Osteoblast (primary cell): ENCODE measurements at regions not wholly inside any gene's neighbourhood (a gene's known extent, or its start where the extent isn't known, plus 50 kb on each side); places are given as distances from the start of the nearest gene placed in this dataset.

Source experiments
- DNase-seq: peaks from one replicate; pipeline ENCODE4 v3.0.0; 2011; ENCODE audit warnings: low spot score, mixed read lengths; ENCODE audit not compliant: insufficient read length; ENCODE audit errors: missing footprints
- H2AFZ ChIP-seq: 2 replicates; pipeline ENCODE4 v1.6.0; 2011; ENCODE audit warnings: mild to moderate bottlenecking, low read length
- H3K27ac ChIP-seq: 2 replicates; pipeline ENCODE4 v1.5.1; 2011; ENCODE audit warnings: mild to moderate bottlenecking, low read depth, low read length, moderate library complexity
- H3K27me3 ChIP-seq: 2 replicates; pipeline ENCODE4 v1.6.0; 2012; ENCODE audit warnings: mild to moderate bottlenecking, control low read depth, inconsistent platforms, low read length, moderate library complexity; ENCODE audit not compliant: insufficient read depth
- H3K36me3 ChIP-seq: 2 replicates; pipeline ENCODE4 v1.5.1; 2011; ENCODE audit warnings: mild to moderate bottlenecking, low read length, control low read depth, moderate library complexity; ENCODE audit not compliant: insufficient read depth
- H3K4me1 ChIP-seq: 2 replicates; pipeline ENCODE4 v1.5.1; 2011; ENCODE audit warnings: mild to moderate bottlenecking, low read length, control low read depth, moderate library complexity; ENCODE audit not compliant: insufficient read depth
- H3K4me2 ChIP-seq: 2 replicates; pipeline ENCODE4 v1.6.0; 2011; ENCODE audit warnings: mild to moderate bottlenecking, low read length; ENCODE audit not compliant: insufficient read depth
- H3K4me3 ChIP-seq: fragments of 200-600 bp; sonication (generic); 3 replicates; pipeline ENCODE4 v1.5.1; 2012; ENCODE audit warnings: mild to moderate bottlenecking, low read length, inconsistent platforms; ENCODE audit not compliant: insufficient read depth
- H3K79me2 ChIP-seq: 2 replicates; pipeline ENCODE4 v1.6.0; 2012; ENCODE audit warnings: mild to moderate bottlenecking, low read length, control low read depth, inconsistent platforms; ENCODE audit not compliant: insufficient read depth
- H3K9me3 ChIP-seq: 2 replicates; pipeline ENCODE4 v1.5.1; 2011; ENCODE audit warnings: low read depth, low read length, control low read depth
- H4K20me1 ChIP-seq: 2 replicates; pipeline ENCODE4 v1.6.0; 2012; ENCODE audit warnings: mild to moderate bottlenecking, low read length, control low read depth; ENCODE audit not compliant: insufficient read depth
- CTCF ChIP-seq: IDR thresholded peaks from 2 replicates; pipeline ENCODE4 v1.5.1; 2011; ENCODE audit warnings: mild to moderate bottlenecking, low read depth, low read length, moderate library complexity; ENCODE audit errors: extremely low read depth

GRCh38 chr11:19541521-19542049, 171.1 kb upstream of the NAV2 start:
- Histone ChIP-seq H3K4me3 (no peak overlapping the region), H4K20me1 (no peaks in the 10 kb centered on the region), H3K27ac (no peak overlapping the region), H3K4me2 (no peak overlapping the region), H3K9me3 (no peaks in the 10 kb centered on the region), H3K4me1 (no peaks in the 10 kb centered on the region), H2AFZ (no peak overlapping the region), H3K27me3 (no peaks in the 10 kb centered on the region), H3K79me2 (no peaks in the 10 kb centered on the region), H3K36me3 (no peaks in the 10 kb centered on the region)
- TF ChIP-seq CTCF = no peak
- no peak for DNase-seq

- no peaks in the 10 kb centered on the region for H4K20me1 ChIP-seq
- no peak overlapping the region for H2AFZ ChIP-seq
- no peak overlapping the region for H3K4me2 ChIP-seq
- DNase-seq = no peak
- no peaks in the 10 kb centered on the region for H3K9me3 ChIP-seq
- no peaks in the 10 kb centered on the region for H3K79me2 ChIP-seq
- H3K4me1 ChIP-seq = no peaks in the 10 kb centered on the region
- TF ChIP-seq CTCF = no peak
- H3K36me3 ChIP-seq = no peaks in the 10 kb centered on the region
- H3K4me3 ChIP-seq = no peak overlapping the region
- no peak overlapping the region for H3K27ac ChIP-seq
- peaks cover 3% of the 10 kb centered on the region for H3K27me3 ChIP-seq
Observed at GRCh38 chr11:19539861-19540260, 172.8 kb upstream of the NAV2 start.

- H3K36me3 ChIP-seq = no peaks in the 10 kb centered on the region
- no peaks in the 10 kb centered on the region for H3K4me1 ChIP-seq
- H3K79me2 ChIP-seq = no peaks in the 10 kb centered on the region
- no peak overlapping the region for H3K27ac ChIP-seq
- H3K9me3 ChIP-seq = no peaks in the 10 kb centered on the region
- H3K27me3 ChIP-seq = peaks cover 3% of the 10 kb centered on the region
- H4K20me1 ChIP-seq = no peaks in the 10 kb centered on the region
- no peak overlapping the region for H3K4me3 ChIP-seq
- DNase-seq = no peak
- TF ChIP-seq CTCF = no peak
- H3K4me2 ChIP-seq = no peak overlapping the region
- H2AFZ ChIP-seq = no peak overlapping the region
Observed at GRCh38 chr11:19537803-19538453, 174.7 kb upstream of the NAV2 start.

GRCh38 chr11:19536131-19536530, 176.5 kb upstream of the NAV2 start:
- Histone ChIP-seq H3K4me3 (no peak overlapping the region), H3K27ac (no peak overlapping the region), H3K36me3 (no peaks in the 10 kb centered on the region), H3K4me1 (no peaks in the 10 kb centered on the region), H2AFZ (no peak overlapping the region), H3K9me3 (no peaks in the 10 kb centered on the region), H3K27me3 (peaks cover 4% of the 10 kb centered on the region), H3K79me2 (no peaks in the 10 kb centered on the region), H3K4me2 (no peak overlapping the region), H4K20me1 (peaks cover 3% of the 10 kb centered on the region)
- no peak for DNase-seq
- no peak for TF ChIP-seq CTCF
